ENCODE measurements at regions not wholly inside any gene's neighbourhood (a gene's known extent, or its start where the extent isn't known, plus 50 kb on each side); places are given as distances from the start of the nearest gene placed in this dataset.

DNA sequence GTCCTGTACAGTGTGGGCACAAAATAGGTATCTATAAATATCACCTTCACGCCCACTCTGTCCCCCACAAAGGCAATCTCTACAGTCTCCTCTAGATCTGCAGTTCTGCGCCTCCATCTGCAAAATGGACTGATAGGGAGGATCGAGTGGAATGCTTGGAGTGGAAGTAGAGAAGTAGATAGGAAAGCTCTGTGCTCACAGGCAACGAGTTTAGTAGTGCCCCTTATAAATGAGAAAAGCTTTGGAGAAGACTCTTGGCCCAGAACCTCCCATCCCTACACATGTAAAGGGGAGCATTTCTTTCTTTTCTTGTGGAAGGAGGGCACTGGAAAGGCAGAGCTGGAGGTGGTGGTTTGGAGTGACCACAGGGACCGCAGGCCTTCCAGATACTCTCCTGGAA lies 88.5 kb downstream of the ZNF621 start:
- TF ChIP-seq CTCF (IDR thresholded peaks at IDR 0.05) (no peak), POLR2A (IDR thresholded peaks at IDR 0.05) (no peak)

Measured in heart left ventricle (tissue), 13 donors.